Islet of Langerhans (tissue), 1 donor: ENCODE measurements at regions not wholly inside any gene's neighbourhood (a gene's known extent, or its start where the extent isn't known, plus 50 kb on each side); places are given as distances from the start of the nearest gene placed in this dataset.

ENCODE experiments used
- FAIRE-seq: peaks from one replicate; lab custom pipeline; 2011; peaks lifted over from hg19 to GRCh38; lab: Jason Lieb, UNC

GRCh38 chr5:117205894-117206293 is 631.3 kb upstream of the SEMA6A start:
- FAIRE-seq, result no peak

DNA sequence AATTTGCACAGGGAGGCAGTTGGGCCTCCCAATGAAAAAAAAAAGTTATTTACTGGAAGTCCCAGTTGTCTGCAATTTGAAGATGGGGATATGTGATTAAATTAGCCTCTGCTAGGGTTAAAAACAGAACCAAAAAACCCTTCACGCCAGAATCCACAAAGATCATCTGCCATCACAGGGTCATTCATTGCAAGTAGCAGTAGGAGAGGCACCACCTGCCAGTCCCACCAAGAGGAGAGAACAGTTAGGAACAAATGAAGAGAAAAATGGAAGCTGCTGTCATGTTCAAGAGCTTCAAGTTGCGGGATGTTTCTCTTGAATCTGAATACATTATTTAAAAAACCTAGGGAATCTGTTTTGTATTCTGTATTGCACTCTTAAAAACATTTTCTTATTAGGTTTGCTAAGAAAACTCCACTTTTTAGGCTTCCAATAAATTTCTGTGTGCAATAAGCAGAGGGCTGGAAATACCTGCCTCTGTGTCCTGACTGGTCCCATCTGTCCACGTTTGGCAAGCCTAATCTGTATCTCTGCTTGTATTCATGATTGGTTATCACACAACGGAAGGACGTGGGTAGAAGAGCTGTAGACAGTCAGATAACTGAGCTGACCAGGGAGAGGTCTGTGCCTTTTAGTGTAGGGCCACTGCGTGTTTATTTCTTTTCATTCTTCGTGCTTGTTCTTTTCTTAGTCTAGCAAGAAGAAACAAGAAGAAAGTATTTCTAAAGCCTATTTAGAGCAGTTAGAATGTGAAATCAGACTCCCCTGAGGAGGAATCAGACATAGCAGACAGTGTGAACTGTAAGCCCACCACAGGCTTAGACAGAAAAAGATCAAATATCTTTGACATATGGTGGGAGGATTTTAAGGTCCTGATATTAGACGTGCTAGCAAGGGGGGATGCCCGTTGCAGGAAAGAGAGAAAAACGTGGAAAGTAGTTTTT is 630.6 kb upstream of the SEMA6A start:
- FAIRE-seq, result no peak

- no peak for FAIRE-seq
These were observed 629.8 kb upstream of the SEMA6A start for GRCh38 chr5:117204404-117204803.

GRCh38 chr5:117203584-117203983 is 629.0 kb upstream of the SEMA6A start:
- no peak for FAIRE-seq

DNA sequence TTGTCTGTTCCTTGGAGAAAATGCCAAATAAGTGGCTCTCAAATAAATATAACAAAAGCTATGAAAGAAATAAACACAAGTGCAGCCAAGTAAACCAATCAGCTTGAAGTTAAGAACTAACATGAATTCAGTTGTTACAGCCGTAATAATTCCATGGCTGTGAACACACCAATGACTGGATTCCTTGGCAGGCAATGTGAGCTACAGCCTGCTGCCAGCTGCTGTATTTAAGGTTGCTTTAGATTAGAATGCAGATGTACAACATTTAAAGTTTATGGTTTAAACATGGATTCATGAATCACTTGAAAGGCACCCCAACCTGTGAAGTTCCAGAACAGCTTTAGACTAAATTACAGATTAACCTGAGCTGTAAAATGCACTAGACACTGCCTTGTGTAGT is 626.4 kb upstream of the SEMA6A start:
- no peak for FAIRE-seq

- no peak for FAIRE-seq
These were observed 620.5 kb upstream of the SEMA6A start for GRCh38 chr5:117195076-117195475.

GRCh38 chr5:117191251-117191650 is 616.6 kb upstream of the SEMA6A start:
- FAIRE-seq, result no peak

- no peak for FAIRE-seq
These were observed 615.2 kb upstream of the SEMA6A start for GRCh38 chr5:117189784-117190183.

GRCh38 chr5:117188211-117188610 is 613.6 kb upstream of the SEMA6A start:
- no peak for FAIRE-seq

DNA sequence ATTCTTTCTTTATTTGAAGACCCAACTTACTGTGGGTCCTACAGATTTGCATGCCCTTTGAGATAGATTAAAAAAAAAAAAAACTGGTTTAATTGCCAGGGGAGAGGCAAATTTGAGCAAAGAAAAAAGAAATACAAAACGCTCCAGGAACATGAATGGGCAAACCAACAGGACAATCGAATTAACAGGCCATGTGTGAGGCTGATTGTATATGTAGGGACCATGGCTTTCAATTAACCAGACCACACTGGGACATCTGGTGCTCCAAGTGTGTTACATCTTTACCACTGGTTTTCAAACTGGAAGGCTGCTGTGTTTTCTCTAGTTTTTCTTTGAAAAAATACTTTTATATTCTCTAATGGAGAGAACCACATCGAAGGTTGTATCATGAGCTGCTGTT is 612.1 kb upstream of the SEMA6A start:
- FAIRE-seq, result no peak

DNA sequence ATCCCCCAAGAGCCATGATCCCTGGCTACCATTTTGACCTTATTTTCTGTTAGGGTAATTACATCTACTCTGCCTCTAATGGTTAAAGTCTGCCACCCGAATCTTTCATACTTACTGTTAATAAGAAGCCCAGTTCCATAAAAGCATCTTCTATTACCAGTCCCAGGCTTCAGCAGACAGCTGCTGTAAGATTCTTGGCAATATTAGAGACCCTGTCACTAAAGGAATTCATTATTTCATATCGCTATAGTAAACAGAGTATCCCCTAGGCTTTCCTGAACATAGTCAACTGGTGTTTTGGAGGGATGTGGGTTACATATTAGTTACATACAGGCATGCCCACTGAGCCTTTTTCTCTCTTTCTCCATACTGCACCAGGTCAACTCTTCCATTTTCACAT is 608.7 kb upstream of the SEMA6A start:
- no peak for FAIRE-seq

- FAIRE-seq, result no peak
These were observed 607.5 kb upstream of the SEMA6A start for GRCh38 chr5:117182104-117182503.

GRCh38 chr5:117177302-117177701 is 602.7 kb upstream of the SEMA6A start:
- no peak for FAIRE-seq

DNA sequence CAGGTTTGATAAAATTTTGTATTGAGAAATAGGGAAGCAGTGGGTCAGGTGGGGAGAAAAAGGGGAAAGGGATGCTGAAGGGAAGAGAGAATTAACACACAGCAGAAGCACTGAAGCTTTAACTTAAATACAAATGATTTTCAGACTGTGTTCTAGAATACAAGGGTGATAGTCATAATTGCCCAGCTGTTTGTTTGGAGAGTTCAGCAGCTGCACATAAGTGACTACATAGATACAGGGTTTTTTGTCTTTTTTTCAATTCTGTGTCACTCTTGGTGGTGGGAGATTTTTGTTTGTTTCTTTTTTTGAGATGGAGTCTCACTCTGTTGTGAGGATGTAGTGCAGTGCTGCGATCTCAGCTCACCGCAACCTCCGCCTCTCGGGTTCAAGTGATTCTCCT is 590.4 kb upstream of the SEMA6A start:
- FAIRE-seq, result no peak

GRCh38 chr5:117161718-117162335 is 587.2 kb upstream of the SEMA6A start:
- no peak for FAIRE-seq

DNA sequence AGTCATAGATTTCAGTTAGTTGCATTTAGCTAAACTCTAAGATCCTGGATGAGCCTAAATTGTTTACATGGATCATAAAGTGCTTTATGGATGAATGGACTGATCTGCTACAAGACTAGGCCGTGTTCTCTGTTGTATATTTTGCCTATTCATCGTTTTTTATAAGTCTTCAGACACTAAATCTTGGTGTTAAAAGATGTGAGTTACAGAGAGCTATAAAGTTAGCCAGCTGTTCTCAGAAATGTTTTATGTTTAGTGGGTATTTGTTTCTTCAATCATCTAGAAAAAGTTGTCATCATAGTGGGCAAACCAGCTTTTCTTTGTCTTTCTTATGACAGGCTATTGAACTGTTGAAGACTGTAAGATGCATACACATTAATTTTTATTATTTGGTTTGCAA is 585.8 kb upstream of the SEMA6A start:
- no peak for FAIRE-seq

DNA sequence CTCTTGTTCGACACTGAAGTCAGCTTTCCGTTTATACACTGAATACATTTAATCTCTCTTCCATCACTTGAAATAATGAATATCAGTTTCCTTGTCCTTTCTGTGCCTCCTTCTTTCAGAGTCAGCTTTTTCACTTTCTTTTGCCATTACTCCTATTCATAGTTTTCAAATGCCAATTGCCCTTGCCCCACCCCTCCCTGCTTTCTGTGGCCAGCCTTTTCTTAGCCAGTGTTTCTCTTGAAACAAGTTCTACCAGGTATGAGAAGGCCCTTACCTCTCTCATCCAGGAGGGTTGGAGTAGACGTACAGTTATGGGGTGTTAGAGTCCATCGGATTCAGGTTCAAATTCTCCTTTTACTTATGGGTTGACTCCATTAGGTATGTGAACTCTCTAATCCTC is 574.7 kb upstream of the SEMA6A start:
- FAIRE-seq, result no peak

DNA sequence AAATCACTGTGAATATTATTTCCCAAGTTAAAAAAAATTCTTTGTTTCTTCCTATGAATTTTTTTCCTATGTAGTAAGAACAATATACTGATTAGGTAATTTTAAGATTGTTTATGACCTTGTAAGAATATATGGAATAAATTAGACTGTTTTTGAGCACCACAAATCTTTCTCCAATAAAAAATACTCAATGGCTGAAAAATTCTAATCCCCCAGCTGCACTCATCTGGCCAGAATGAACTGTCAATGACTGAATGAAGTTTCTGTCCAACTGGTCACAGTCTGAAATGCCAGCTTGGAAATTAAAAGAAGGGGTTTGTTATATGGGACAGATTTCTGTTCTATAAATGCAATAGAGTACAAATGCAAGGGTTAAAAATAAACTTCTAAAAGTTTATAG is 569.5 kb upstream of the SEMA6A start:
- FAIRE-seq, result no peak

DNA sequence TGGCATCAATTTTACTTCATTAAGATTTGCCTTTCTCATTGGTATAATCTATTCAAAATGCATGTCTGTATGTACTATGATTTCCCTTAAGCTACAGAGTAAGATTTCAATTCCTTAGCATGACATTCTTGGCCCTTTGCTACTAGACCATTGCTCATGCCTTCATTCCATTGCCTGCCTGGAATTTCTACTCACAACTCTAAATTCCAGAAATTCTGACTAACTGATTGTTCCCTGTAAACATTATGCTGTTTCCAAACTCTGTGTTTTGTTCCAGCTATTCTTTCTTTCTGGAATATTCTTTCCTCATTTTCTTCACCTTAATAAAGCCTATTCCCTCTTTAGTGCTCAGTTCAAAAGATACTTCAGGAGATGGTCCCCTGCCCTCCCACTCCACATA is 568.8 kb upstream of the SEMA6A start:
- no peak for FAIRE-seq

DNA sequence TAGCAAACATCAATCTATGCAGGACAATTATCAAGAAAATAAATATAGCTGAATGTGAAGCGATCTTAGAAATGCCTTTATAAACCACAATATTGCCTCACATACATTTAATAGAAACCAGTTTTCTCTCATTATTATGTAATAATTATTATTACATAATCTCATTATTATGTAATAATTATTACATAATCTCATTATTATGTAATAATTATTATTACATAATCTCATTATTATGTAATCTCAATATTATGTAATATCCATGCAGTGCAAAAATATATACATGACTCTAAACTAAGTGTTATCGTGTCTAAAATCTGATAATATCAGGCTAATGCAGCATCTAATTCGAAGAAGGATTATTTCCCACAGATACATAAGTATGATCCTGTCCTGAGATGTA is 563.9 kb upstream of the SEMA6A start:
- no peak for FAIRE-seq

- FAIRE-seq, result no peak
These were observed 561.2 kb upstream of the SEMA6A start for GRCh38 chr5:117135851-117136250.

DNA sequence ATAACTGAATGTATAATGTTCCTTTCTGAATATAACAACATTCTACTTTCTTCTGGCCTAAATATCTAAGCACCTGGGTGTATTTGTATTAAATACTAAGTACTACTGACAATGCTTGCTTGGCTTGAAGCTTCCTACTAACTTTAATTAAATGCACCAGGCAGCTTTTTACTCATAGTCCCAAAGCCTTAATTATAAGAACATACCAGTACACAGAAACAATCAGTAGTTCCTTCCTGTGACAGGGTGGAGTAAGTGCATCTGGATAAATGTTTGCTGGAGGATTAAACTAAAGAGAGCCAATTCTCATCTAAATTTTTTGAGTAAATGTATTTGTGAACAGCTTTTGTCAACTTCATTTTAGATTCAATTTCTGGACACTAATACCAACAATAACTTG is 558.6 kb upstream of the SEMA6A start:
- FAIRE-seq, result no peak

DNA sequence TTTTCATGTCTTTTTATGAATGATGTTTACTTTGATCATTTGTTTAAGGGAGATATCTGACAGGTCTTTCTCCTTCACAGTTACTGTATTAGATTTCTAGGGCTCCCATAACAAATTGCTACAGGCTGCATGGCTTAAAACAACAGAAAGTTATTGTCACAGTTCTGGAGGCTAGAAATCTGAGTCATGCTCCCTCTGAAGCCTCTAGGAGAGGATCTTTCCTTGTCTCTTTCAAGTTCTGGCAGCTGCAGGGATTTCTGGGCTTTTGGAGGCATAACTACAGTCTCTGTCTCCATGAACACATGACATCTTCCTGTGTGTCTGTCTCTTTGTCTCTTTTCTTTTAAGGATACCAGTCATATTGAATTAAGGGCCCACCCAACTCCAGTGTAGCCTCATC is 557.3 kb upstream of the SEMA6A start:
- FAIRE-seq, result no peak
